ENCODE measurements at regions not wholly inside any gene's neighbourhood (a gene's known extent, or its start where the extent isn't known, plus 50 kb on each side); places are given as distances from the start of the nearest gene placed in this dataset.
"Not testable (repeated sequence)": the region's sequence is repeated elsewhere in the genome, so short reads cannot be mapped to it uniquely, and the experiment has no call there.

GRCh38 chr13:44148159-44148914, 225.3 kb upstream of the SERP2 start:
- DNase-seq (ENCODE audit: low read depth): no peak
- TF ChIP-seq CTCF (conservative IDR thresholded peaks at IDR 0.05; ENCODE audit: low read length): no peak
- H3K4me3 ChIP-seq (ENCODE audit: low read length): no peak overlapping the region

- DNase-seq (ENCODE audit: low read depth); H3K4me3 ChIP-seq (ENCODE audit: low read length): not testable (repeated sequence)
Measured at GRCh38 chr13:44149231-44149630, 224.4 kb upstream of the SERP2 start.

DNA sequence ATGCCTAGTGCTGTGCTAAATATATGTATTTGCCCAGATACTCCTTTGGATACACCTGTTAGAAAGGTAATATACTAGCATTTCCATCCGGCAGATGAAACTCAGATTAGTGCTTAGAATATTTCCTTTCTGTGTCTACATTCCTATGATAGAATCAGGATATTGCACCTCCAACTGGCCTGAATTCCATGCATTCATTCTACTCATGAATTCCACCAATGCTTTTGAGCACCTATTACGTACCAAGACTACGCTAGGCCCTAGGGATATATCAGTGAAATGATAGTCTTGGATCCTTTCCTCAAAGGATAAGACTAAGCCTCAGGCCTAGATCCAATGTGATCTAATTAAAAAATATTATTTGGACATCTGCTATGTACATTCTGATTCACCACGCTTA, 223.8 kb upstream of the SERP2 start:
- H3K4me3 ChIP-seq (ENCODE audit: low read length): no peak overlapping the region
- no peak for DNase-seq (ENCODE audit: low read depth)
- no peak for TF ChIP-seq CTCF (conservative IDR thresholded peaks at IDR 0.05; ENCODE audit: low read length)

- H3K4me3 ChIP-seq (ENCODE audit: low read length): no peak overlapping the region
- no peak for TF ChIP-seq CTCF (conservative IDR thresholded peaks at IDR 0.05; ENCODE audit: low read length)
- DNase-seq (ENCODE audit: low read depth): no peak
Measured at GRCh38 chr13:44151474-44151873, 222.2 kb upstream of the SERP2 start.

DNA sequence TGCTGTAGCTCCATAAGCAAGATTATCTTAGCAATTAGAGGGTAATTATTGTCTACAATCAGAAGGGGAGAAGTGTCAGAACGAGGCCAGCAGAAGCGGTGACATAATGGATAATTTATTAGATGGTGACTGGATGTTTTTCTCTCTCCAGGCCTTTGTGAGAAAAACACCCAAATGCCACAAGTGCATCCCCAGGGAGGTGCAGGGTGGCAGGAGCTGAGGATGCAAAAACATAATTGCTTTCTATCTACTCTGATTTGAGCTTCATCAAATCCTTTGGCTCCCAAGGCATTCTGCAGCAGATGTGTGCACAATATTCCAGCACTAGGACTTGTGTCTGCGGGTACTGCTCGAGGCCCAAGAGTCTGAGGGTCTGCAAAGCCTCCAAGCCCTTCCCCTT, 220.1 kb upstream of the SERP2 start:
- H3K4me3 ChIP-seq (ENCODE audit: low read length): no peak overlapping the region
- DNase-seq (ENCODE audit: low read depth): no peak
- no peak for TF ChIP-seq CTCF (conservative IDR thresholded peaks at IDR 0.05; ENCODE audit: low read length)

GRCh38 chr13:44155422-44156293, 218.0 kb upstream of the SERP2 start:
- peak; percentile 54 for DNase-seq (ENCODE audit: low read depth)
- H3K4me3 ChIP-seq (ENCODE audit: low read length): peak overlapping the region; percentile 37
- TF ChIP-seq CTCF (conservative IDR thresholded peaks at IDR 0.05; ENCODE audit: low read length): no peak

DNA sequence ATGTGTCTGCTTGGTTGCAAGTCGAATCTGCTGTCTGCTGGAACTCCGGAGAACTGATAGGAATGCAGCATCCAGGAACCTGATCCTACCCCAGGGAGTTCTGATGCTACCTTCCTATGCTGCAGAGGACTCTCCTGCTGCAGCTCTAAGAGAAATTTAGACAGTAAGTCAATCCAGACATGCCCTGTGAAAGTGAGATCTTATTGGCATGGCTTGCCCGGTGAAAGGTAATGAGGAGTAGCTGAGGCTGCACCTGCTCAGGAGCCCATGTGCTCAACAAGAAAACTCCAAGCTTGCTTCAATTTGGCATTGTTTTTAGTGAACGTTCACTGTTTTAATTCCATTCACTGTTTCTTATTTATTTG, 217.3 kb upstream of the SERP2 start:
- DNase-seq (ENCODE audit: low read depth): no peak
- TF ChIP-seq CTCF (conservative IDR thresholded peaks at IDR 0.05; ENCODE audit: low read length): no peak
- H3K4me3 ChIP-seq (ENCODE audit: low read length): no peak overlapping the region; the same call in 1 of the 2 replicates

Data from AG10803 (cell line).